Prostate gland (tissue), 2 donors: ENCODE measurements at regions not wholly inside any gene's neighbourhood (a gene's known extent, or its start where the extent isn't known, plus 50 kb on each side); places are given as distances from the start of the nearest gene placed in this dataset.

Source experiments
- CTCF ChIP-seq, 4 experiments: fragments of 200-600 bp in 2 of 4; fragments of 450-650 bp in 2 of 4; sonication (generic) in 2 of 4; IDR thresholded peaks; 1 replicate in 3 of 4; 2 replicates in 1 of 4; pipeline ENCODE4 v1.5.1; 2016 to 2019; ENCODE audit warnings: antibody characterized with exemption in 4 of 4, mild to moderate bottlenecking in 2 of 4, moderate library complexity in 2 of 4
- POLR2A ChIP-seq: fragments of 450-650 bp; IDR thresholded peaks from one replicate; pipeline ENCODE4 v1.6.1; 2016; ENCODE audit warnings: antibody characterized with exemption, mild to moderate bottlenecking
- POLR2AphosphoS5 ChIP-seq: sonication (generic); formaldehyde crosslinking; IDR thresholded peaks from one replicate; pipeline ENCODE4 v1.6.1; 2017; ENCODE audit warnings: antibody characterized with exemption

GRCh38 chr1:116257341-116257767, 115.7 kb upstream of the ATP1A1 start:
- TF ChIP-seq POLR2A, result no peak
- no peak for TF ChIP-seq CTCF (IDR thresholded peaks at IDR 0.05)
- TF ChIP-seq POLR2AphosphoS5, result no peak
